AG04450 (cell line): ENCODE measurements at regions not wholly inside any gene's neighbourhood (a gene's known extent, or its start where the extent isn't known, plus 50 kb on each side); places are given as distances from the start of the nearest gene placed in this dataset.

Experiments
- CTCF ChIA-PET: fragments of 300-600, 350-600 bp; formaldehyde crosslinking; extraction: SDS; loops from one replicate; lab custom pipeline; 2022; ENCODE audit warnings: antibody characterized with exemption, inconsistent platforms; lab: Charles Lee
- POLR2A ChIA-PET: fragments of 350-600 bp; formaldehyde crosslinking; extraction: SDS; loops from one replicate; lab custom pipeline; 2021; ENCODE audit warnings: antibody characterized with exemption, inconsistent platforms; lab: Yijun Ruan, JAX
- DNase-seq: peaks from one replicate; pipeline ENCODE4 v3.0.0-alpha.2; 2011; ENCODE audit warnings: low read depth, low spot score
- H3K27ac ChIP-seq: one replicate; pipeline ENCODE4 v1.5.1; 2012; ENCODE audit warnings: low read depth, low read length, control low read depth
- H3K27me3 ChIP-seq: one replicate; pipeline ENCODE4 v1.6.0; 2012; ENCODE audit warnings: low read length; ENCODE audit not compliant: control insufficient read depth, insufficient read depth
- H3K4me3 ChIP-seq: 2 replicates; pipeline ENCODE4 v1.5.1; 2011; ENCODE audit warnings: mild to moderate bottlenecking, low read depth, low read length, control low read depth
- H3K9me3 ChIP-seq: 2 replicates; pipeline ENCODE4 v1.5.1; 2012; ENCODE audit warnings: low read length; ENCODE audit not compliant: control insufficient read depth, insufficient read depth
- CTCF ChIP-seq: IDR thresholded peaks from 2 replicates; pipeline ENCODE4 v1.5.1; 2011; ENCODE audit warnings: low read depth, low read length, control low read depth, inconsistent platforms

DNA sequence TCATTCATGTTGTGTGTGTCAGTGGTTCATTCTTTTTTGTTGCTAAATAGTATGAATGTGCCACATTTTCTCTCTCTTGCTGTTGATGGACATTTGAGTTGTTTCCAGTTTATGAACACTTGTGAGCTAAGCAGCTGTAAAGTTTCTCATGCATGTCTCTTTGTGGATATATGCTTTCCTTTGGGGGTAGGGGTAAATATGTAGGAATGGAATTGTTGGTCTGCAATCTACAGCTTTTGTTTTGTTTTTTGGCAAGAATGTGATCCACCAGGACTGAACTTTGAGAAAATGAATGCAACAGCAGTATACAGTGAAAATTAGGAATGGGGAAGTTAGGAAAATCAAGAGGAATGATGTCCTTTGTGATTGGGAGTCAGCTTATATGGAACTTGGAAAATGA lies 226.3 kb downstream of the CDCA7 start:
- Histone ChIP-seq H3K9me3 (no peaks in the 10 kb centered on the region), H3K27ac (no peak overlapping the region), H3K27me3 (no peaks in the 10 kb centered on the region), H3K4me3 (no peak overlapping the region)
- no peak for DNase-seq
- TF ChIP-seq CTCF = no peak
- CTCF ChIA-PET = interaction anchor here (1.0 kb wide), 1 partner anchor 10 kb away, joined by 3 read pairs; no protein-coding TSS in a partner anchor
- POLR2A ChIA-PET = no interaction called here

DNA sequence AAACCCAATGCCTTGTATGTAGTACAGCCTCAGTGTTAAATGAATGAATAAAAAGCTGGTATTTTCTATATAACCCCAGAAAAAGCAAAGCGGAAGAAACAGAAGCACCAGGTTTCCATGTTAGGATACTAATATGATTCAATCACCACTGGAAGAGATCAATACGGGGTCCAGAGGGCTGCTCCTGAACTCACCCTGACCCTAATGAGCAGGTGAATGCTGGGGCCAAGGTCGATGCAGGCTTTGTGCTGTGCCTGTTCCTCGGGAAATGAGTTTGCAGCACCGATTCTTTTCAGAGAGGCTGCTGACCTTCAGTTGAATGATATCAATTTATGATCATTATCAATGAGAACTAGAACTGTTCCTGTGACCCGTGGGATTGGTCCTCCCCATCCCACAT lies 228.5 kb downstream of the CDCA7 start:
- no peak overlapping the region for H3K4me3 ChIP-seq

DNA sequence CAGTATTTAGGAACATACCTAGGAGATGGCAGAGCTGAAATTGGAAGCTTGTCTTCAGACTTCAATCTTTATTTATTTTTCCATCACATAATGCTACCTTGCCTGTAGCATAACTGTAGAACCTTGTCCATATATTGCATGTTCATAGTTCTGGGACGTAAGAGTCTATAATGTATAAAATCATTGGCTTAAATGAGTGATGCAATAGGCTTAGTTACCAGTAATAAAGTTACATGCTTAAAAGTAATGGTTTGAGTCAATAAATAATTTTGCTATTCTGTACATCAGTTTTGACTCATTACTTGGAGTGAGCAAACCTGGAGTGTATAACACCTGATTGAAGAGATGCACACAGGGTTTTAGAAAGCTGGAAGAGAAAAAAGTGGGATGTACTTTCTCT lies 229.3 kb downstream of the CDCA7 start:
- H3K27me3 ChIP-seq = no peaks in the 10 kb centered on the region

More for the DNA sequence above, 228.5 kb downstream of the CDCA7 start:
- POLR2A ChIA-PET = no interaction called here
- Histone ChIP-seq H3K27me3 (no peaks in the 10 kb centered on the region), H3K9me3 (no peaks in the 10 kb centered on the region), H3K27ac (no peak overlapping the region)
- TF ChIP-seq CTCF = no peak
- CTCF ChIA-PET = interaction anchor here (0.7 kb wide), 1 partner anchor 16 kb away, joined by 3 read pairs; no protein-coding TSS in a partner anchor
- no peak for DNase-seq

GRCh38 chr2:173584676-173585458 lies 230.2 kb downstream of the CDCA7 start:
- POLR2A ChIA-PET = no interaction called here
- no peak for TF ChIP-seq CTCF
- CTCF ChIA-PET = no interaction called here

More for the DNA sequence above, 229.3 kb downstream of the CDCA7 start:
- TF ChIP-seq CTCF = no peak
- Histone ChIP-seq H3K27ac (no peak overlapping the region), H3K4me3 (no peak overlapping the region), H3K9me3 (no peaks in the 10 kb centered on the region)
- CTCF ChIA-PET = no interaction called here
- POLR2A ChIA-PET = no interaction called here
- DNase-seq = no peak

GRCh38 chr2:173588931-173589369 lies 234.3 kb downstream of the CDCA7 start:
- no peak overlapping the region for H3K4me3 ChIP-seq
- H3K27me3 ChIP-seq = no peaks in the 10 kb centered on the region
- DNase-seq = no peak
- H3K27ac ChIP-seq = no peak overlapping the region
- TF ChIP-seq CTCF = no peak
- ChIA-PET POLR2A (no interaction called here), CTCF (no interaction called here)
- H3K9me3 ChIP-seq = peaks cover 14% of the 10 kb centered on the region

More at GRCh38 chr2:173584676-173585458, 230.2 kb downstream of the CDCA7 start:
- H3K27ac ChIP-seq = no peak overlapping the region
- no peak overlapping the region for H3K4me3 ChIP-seq
- H3K27me3 ChIP-seq = no peaks in the 10 kb centered on the region
- no peak for DNase-seq
- H3K9me3 ChIP-seq = no peaks in the 10 kb centered on the region
